ENCODE measurements at regions not wholly inside any gene's neighbourhood (a gene's known extent, or its start where the extent isn't known, plus 50 kb on each side); places are given as distances from the start of the nearest gene placed in this dataset.

DNA sequence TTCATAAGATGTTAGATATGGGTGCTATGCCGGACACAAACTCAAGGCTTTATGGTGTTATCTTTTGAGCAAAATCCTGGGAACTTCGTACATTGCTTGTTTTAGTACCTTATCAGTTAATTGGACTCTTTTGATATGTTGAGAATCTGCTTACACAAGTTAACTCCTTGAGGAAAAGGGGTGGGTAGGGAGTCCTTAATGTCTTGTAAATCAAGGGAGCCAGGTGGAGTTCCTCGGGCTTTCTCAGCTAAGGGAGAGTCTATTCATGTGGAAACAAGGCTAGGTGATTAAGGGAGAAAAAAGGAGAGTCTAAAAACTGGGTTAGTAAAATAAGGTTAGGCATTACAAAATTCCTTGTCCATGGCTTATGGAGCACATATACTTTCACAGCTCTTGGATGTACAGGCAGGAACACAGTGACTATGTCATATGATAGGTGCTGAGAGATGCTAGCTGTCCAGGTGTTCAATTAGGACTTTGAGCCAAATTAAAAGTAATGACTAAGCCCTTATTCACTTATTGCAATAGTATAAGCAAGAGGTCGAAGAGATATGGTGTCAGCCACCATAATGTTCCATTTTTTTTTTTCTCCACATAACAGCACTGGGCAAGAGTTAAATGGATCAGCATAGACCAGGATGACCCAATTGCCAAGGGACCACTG is 59.5 kb upstream of the DYNAP start:
- no peak overlapping the region for H3K4me3 ChIP-seq (ENCODE audit: low read length)
- TF ChIP-seq, protein P1, sequence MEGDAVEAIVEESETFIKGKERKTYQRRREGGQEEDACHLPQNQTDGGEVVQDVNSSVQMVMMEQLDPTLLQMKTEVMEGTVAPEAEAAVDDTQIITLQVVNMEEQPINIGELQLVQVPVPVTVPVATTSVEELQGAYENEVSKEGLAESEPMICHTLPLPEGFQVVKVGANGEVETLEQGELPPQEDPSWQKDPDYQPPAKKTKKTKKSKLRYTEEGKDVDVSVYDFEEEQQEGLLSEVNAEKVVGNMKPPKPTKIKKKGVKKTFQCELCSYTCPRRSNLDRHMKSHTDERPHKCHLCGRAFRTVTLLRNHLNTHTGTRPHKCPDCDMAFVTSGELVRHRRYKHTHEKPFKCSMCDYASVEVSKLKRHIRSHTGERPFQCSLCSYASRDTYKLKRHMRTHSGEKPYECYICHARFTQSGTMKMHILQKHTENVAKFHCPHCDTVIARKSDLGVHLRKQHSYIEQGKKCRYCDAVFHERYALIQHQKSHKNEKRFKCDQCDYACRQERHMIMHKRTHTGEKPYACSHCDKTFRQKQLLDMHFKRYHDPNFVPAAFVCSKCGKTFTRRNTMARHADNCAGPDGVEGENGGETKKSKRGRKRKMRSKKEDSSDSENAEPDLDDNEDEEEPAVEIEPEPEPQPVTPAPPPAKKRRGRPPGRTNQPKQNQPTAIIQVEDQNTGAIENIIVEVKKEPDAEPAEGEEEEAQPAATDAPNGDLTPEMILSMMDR (conservative IDR thresholded peaks at IDR 0.05; ENCODE audit: low read length): no peak
- no peak for DNase-seq (ENCODE audit: low read depth)

DNA sequence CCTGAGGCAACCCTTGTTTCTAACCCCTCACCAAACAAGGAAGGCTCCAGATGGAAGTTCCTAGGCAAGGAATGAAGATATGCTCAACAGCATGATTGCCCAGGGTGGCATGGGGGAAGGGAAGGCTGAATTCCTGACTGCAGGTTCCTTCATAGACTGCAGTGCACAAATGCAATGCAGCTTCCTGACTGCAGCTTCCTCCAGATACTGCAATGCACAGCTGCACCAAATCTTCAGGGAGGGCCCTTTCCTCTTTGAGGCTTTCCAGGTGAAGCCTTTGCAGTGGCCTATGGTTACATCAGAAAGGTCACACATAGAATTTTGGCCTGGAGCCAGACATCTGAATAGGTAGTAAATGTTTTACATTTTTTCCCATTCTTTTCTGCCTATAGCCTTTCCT is 58.8 kb upstream of the DYNAP start:
- no peak overlapping the region for H3K4me3 ChIP-seq (ENCODE audit: low read length)
- TF ChIP-seq, protein P1 (conservative IDR thresholded peaks at IDR 0.05; ENCODE audit: low read length): no peak
- DNase-seq (ENCODE audit: low read depth): no peak

DNA sequence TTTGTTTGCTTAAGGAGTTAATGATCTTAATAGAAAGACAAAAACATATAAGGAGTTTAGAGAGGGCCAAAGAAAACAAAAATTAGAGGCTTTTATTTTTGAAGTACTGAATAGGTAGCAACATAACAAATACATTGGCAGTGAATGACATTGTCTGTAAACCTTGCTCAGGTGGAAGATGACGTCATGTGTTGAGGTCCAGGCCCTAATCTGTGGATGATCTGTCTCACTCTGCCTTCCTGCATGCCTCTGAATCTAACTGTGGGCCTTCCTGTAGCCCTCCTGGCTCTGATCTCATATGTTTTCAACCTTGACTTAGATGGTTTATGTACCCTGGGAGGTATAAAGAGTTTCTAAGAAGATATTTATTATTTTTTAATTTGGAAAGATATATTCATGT is 58.1 kb upstream of the DYNAP start:
- TF ChIP-seq, protein P1 (conservative IDR thresholded peaks at IDR 0.05; ENCODE audit: low read length): no peak
- no peak overlapping the region for H3K4me3 ChIP-seq (ENCODE audit: low read length)
- DNase-seq (ENCODE audit: low read depth): no peak
